ENCODE measurements at regions not wholly inside any gene's neighbourhood (a gene's known extent, or its start where the extent isn't known, plus 50 kb on each side); places are given as distances from the start of the nearest gene placed in this dataset.

DNA sequence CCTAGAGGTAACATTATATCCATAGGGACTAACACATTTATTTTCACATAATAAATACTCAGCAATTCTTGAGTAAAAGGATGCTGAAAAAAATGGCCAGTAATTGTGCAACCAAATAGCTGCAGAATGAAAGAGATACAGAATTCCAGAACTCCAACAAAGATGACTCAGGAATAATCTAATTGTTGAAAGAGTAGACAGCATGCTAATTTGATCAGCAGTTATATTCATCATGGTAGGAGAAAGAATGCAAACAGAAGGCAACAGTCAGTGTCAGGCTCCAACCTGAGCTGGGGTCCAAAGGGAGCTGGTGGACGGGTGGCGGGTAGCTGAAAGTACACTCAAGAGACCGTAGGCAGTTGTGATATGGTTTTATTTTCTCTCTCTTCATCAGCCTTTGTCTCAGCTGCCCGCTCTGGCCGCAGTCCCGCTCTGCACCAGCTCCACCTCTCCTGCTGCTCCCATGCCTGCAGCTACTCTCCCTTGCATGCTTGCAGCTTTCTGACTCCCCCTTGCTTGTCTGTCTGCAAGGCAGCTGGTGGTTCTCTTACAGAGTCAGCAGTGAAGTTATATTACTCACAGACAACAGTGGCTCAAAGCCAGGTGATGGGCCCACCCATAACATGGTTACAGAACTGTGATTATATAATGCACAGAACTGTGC is 1150.1 kb downstream of the STIM2 start:
- DNase-seq (ENCODE audit: low read depth in 1 of 2, low spot score in 1 of 2) (no peak), FAIRE-seq (no peak), ATAC-seq (no peak)
- 65% methylated on average over 6 of the region's 6 CpGs for WGBS (ENCODE audit: missing lambda C conversion rate)
- H3K9me3 ChIP-seq = 0 out of 3 replicates have a peak, but pooled peaks cover 2% of the 10 kb centered on the region
- no peak overlapping the region for H3K4me2 ChIP-seq
- ChIA-PET CTCF (no interaction called here), POLR2A (no interaction called here)
- H3K4me3 ChIP-seq = no peak overlapping the region
- H3K27ac ChIP-seq = no peak overlapping the region
- H3K4me1 ChIP-seq = no peaks in the 10 kb centered on the region
- TF ChIP-seq CHD2 (IDR thresholded peaks at IDR 0.05; ENCODE audit: low read length, partially characterized antibody) (no peak), NPAS2 (CRISPR knock-in tag; IDR thresholded peaks at IDR 0.05; ENCODE audit: borderline replicate concordance) (no peak), CEBPB (IDR thresholded peaks at IDR 0.05) (no peak), POLR2AphosphoS2 (conservative IDR thresholded peaks at IDR 0.05; ENCODE audit: low read length) (no peak), POLR2A (IDR thresholded peaks at IDR 0.05; ENCODE audit: low read length) (no peak), CBX2 (IDR thresholded peaks at IDR 0.05; ENCODE audit: borderline replicate concordance, low read depth) (no peak), RARB (CRISPR knock-in tag; IDR thresholded peaks at IDR 0.05) (no peak), MAZ (IDR thresholded peaks at IDR 0.05; ENCODE audit: borderline replicate concordance, low read depth, low read length) (no peak), RAD21 (conservative IDR thresholded peaks at IDR 0.05 in 1 of 2, IDR thresholded peaks at IDR 0.05 in 1 of 2) (no peak), RCOR1 (IDR thresholded peaks at IDR 0.05; ENCODE audit: low read depth, low read length) (no peak), FOSB (CRISPR knock-in tag; IDR thresholded peaks at IDR 0.05) (no peak)
- TF ChIP-seq, protein P1, sequence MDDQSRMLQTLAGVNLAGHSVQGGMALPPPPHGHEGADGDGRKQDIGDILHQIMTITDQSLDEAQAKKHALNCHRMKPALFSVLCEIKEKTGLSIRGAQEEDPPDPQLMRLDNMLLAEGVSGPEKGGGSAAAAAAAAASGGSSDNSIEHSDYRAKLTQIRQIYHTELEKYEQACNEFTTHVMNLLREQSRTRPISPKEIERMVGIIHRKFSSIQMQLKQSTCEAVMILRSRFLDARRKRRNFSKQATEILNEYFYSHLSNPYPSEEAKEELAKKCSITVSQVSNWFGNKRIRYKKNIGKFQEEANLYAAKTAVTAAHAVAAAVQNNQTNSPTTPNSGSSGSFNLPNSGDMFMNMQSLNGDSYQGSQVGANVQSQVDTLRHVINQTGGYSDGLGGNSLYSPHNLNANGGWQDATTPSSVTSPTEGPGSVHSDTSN (IDR thresholded peaks at IDR 0.05) = no peak
- TF ChIP-seq, protein P2, sequence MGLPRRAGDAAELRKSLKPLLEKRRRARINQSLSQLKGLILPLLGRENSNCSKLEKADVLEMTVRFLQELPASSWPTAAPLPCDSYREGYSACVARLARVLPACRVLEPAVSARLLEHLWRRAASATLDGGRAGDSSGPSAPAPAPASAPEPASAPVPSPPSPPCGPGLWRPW (IDR thresholded peaks at IDR 0.05) = no peak
- TF ChIP-seq, protein P3, sequence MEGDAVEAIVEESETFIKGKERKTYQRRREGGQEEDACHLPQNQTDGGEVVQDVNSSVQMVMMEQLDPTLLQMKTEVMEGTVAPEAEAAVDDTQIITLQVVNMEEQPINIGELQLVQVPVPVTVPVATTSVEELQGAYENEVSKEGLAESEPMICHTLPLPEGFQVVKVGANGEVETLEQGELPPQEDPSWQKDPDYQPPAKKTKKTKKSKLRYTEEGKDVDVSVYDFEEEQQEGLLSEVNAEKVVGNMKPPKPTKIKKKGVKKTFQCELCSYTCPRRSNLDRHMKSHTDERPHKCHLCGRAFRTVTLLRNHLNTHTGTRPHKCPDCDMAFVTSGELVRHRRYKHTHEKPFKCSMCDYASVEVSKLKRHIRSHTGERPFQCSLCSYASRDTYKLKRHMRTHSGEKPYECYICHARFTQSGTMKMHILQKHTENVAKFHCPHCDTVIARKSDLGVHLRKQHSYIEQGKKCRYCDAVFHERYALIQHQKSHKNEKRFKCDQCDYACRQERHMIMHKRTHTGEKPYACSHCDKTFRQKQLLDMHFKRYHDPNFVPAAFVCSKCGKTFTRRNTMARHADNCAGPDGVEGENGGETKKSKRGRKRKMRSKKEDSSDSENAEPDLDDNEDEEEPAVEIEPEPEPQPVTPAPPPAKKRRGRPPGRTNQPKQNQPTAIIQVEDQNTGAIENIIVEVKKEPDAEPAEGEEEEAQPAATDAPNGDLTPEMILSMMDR (IDR thresholded peaks at IDR 0.05) = no peak
- TF ChIP-seq, protein P4, sequence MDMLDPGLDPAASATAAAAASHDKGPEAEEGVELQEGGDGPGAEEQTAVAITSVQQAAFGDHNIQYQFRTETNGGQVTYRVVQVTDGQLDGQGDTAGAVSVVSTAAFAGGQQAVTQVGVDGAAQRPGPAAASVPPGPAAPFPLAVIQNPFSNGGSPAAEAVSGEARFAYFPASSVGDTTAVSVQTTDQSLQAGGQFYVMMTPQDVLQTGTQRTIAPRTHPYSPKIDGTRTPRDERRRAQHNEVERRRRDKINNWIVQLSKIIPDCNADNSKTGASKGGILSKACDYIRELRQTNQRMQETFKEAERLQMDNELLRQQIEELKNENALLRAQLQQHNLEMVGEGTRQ (IDR thresholded peaks at IDR 0.05) = no peak

DNA sequence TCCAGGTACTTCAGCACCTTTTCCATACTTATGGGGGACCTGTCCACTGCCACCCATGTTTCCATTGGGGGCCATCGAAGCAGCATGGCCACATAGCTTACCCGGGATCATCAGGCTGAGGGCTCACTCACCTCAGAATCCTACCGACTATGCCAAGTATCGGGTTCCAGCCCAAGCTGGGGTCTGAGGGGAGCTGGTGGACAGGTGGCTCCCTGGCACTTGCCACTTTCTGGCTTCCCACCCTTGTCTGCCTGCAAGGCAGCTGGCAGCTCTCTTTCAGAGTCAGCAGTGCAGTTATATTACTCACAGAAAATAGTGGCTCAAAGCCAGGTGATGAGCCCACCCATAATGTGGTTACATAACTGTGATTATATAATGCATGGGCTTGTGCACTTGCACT is 1153.8 kb downstream of the STIM2 start:
- no peak overlapping the region for H3K4me3 ChIP-seq
- DNase-seq (ENCODE audit: low read depth in 1 of 2, low spot score in 1 of 2) (no peak), FAIRE-seq (no peak), ATAC-seq (no peak)
- H3K4me1 ChIP-seq = no peaks in the 10 kb centered on the region
- 19% methylated on average over 4 of the region's 4 CpGs for WGBS (ENCODE audit: missing lambda C conversion rate)
- H3K4me2 ChIP-seq = no peak overlapping the region
- no peak overlapping the region for H3K27ac ChIP-seq
- 0 out of 3 replicates have a peak, but pooled peaks cover 2% of the 10 kb centered on the region for H3K9me3 ChIP-seq
- POLR2A ChIA-PET = no interaction called here
- CTCF ChIA-PET = no interaction called here
- TF ChIP-seq, protein P2 (IDR thresholded peaks at IDR 0.05) = no peak
- no peak for TF ChIP-seq CHD4 (IDR thresholded peaks at IDR 0.05; ENCODE audit: borderline replicate concordance)
- TF ChIP-seq, protein P5, sequence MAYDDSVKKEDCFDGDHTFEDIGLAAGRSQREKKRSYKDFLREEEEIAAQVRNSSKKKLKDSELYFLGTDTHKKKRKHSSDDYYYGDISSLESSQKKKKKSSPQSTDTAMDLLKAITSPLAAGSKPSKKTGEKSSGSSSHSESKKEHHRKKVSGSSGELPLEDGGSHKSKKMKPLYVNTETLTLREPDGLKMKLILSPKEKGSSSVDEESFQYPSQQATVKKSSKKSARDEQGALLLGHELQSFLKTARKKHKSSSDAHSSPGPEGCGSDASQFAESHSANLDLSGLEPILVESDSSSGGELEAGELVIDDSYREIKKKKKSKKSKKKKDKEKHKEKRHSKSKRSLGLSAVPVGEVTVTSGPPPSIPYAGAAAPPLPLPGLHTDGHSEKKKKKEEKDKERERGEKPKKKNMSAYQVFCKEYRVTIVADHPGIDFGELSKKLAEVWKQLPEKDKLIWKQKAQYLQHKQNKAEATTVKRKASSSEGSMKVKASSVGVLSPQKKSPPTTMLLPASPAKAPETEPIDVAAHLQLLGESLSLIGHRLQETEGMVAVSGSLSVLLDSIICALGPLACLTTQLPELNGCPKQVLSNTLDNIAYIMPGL (CRISPR knock-in tag; IDR thresholded peaks at IDR 0.05; ENCODE audit: borderline replicate concordance) = no peak
- TF ChIP-seq NR3C1 (IDR thresholded peaks at IDR 0.05) = no peak
- TF ChIP-seq, protein P6, sequence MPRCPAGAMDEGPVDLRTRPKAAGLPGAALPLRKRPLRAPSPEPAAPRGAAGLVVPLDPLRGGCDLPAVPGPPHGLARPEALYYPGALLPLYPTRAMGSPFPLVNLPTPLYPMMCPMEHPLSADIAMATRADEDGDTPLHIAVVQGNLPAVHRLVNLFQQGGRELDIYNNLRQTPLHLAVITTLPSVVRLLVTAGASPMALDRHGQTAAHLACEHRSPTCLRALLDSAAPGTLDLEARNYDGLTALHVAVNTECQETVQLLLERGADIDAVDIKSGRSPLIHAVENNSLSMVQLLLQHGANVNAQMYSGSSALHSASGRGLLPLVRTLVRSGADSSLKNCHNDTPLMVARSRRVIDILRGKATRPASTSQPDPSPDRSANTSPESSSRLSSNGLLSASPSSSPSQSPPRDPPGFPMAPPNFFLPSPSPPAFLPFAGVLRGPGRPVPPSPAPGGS (IDR thresholded peaks at IDR 0.05) = no peak
- TF ChIP-seq CEBPB (IDR thresholded peaks at IDR 0.05) = no peak
- no peak for TF ChIP-seq FOXS1 (CRISPR knock-in tag; IDR thresholded peaks at IDR 0.05)
- TF ChIP-seq RFX5 (IDR thresholded peaks at IDR 0.05) = no peak
- TF ChIP-seq HOXA7 (CRISPR knock-in tag; IDR thresholded peaks at IDR 0.05) = no peak
- TF ChIP-seq HEYL (CRISPR knock-in tag; IDR thresholded peaks at IDR 0.05) = no peak
- no peak for TF ChIP-seq HOXB5 (CRISPR knock-in tag; IDR thresholded peaks at IDR 0.05)
